Stimulated activated CD8-positive, alpha-beta memory T cell treated with anti-CD3 and anti-CD28 coated beads, Interleukin-7, amount 100 ng/mL, for 24 hours (primary cell): ENCODE measurements at regions not wholly inside any gene's neighbourhood (a gene's known extent, or its start where the extent isn't known, plus 50 kb on each side); places are given as distances from the start of the nearest gene placed in this dataset.
"Not testable (repeated sequence)": the region's sequence is repeated elsewhere in the genome, so short reads cannot be mapped to it uniquely, and the experiment has no call there.

Experiments used
- DNase-seq: peaks from one replicate; pipeline ENCODE4 v3.0.0-alpha.2; 2020; ENCODE audit warnings: low read depth

- no peak for DNase-seq
Measured at GRCh38 chr2:144650907-144651306, 131.0 kb upstream of the ZEB2 start.

GRCh38 chr2:144648837-144649465, 129.0 kb upstream of the ZEB2 start:
- DNase-seq, result no peak

GRCh38 chr2:144645083-144645778, 125.3 kb upstream of the ZEB2 start:
- no peak for DNase-seq

- no peak for DNase-seq
Measured at GRCh38 chr2:144644549-144644948, 124.6 kb upstream of the ZEB2 start.

- DNase-seq, result no peak
Measured at GRCh38 chr2:144643537-144644336, 123.8 kb upstream of the ZEB2 start.

GRCh38 chr2:144642856-144643255, 122.9 kb upstream of the ZEB2 start:
- no peak for DNase-seq

- no peak for DNase-seq
Measured at GRCh38 chr2:144642131-144642530, 122.2 kb upstream of the ZEB2 start.

- not testable (repeated sequence) for DNase-seq
Measured at GRCh38 chr2:144638250-144638649, 118.3 kb upstream of the ZEB2 start.

GRCh38 chr2:144636860-144637259, 116.9 kb upstream of the ZEB2 start:
- not testable (repeated sequence) for DNase-seq

- DNase-seq, result no peak
Measured at GRCh38 chr2:144632809-144633208, 112.9 kb upstream of the ZEB2 start.

- DNase-seq, result no peak
Measured at GRCh38 chr2:144631636-144632035, 111.7 kb upstream of the ZEB2 start.

- DNase-seq, result no peak
Measured at GRCh38 chr2:144630459-144631215, 110.7 kb upstream of the ZEB2 start.

- DNase-seq, result no peak
Measured at GRCh38 chr2:144629935-144630334, 110.0 kb upstream of the ZEB2 start.

GRCh38 chr2:144628566-144628965, 108.6 kb upstream of the ZEB2 start:
- no peak for DNase-seq

GRCh38 chr2:144625626-144626025, 105.7 kb upstream of the ZEB2 start:
- DNase-seq, result no peak

- DNase-seq, result no peak
Measured at GRCh38 chr2:144625226-144625625, 105.3 kb upstream of the ZEB2 start.

GRCh38 chr2:144624451-144624850, 104.5 kb upstream of the ZEB2 start:
- no peak for DNase-seq

GRCh38 chr2:144622373-144622772, 102.5 kb upstream of the ZEB2 start:
- DNase-seq, result not testable (repeated sequence)

- DNase-seq, result no peak
Measured at GRCh38 chr2:144621266-144621665, 101.3 kb upstream of the ZEB2 start.

GRCh38 chr2:144619760-144620159, 99.8 kb upstream of the ZEB2 start:
- DNase-seq, result no peak

GRCh38 chr2:144617171-144617570, 97.3 kb upstream of the ZEB2 start:
- not testable (repeated sequence) for DNase-seq

- no peak for DNase-seq
Measured at GRCh38 chr2:144615866-144616565, 96.1 kb upstream of the ZEB2 start.
